Loucy (cell line): ENCODE measurements at regions not wholly inside any gene's neighbourhood (a gene's known extent, or its start where the extent isn't known, plus 50 kb on each side); places are given as distances from the start of the nearest gene placed in this dataset.

ENCODE experiments used
- H2AFZ ChIP-seq: fragments of 200-600 bp; sonication (generic); 2 replicates; pipeline ENCODE4 v1.6.0; 2016; ENCODE audit warnings: antibody characterized with exemption, mild to moderate bottlenecking, low read length, moderate library complexity
- H3F3A ChIP-seq: fragments of 200-600 bp; 2 replicates; pipeline ENCODE4 v1.6.0; 2016; ENCODE audit warnings: antibody characterized with exemption, low read depth, mild to moderate bottlenecking
- H3K27me3 ChIP-seq: fragments of 200-600 bp; sonication (generic); 2 replicates; pipeline ENCODE4 v1.6.1; 2014; ENCODE audit warnings: low read length, mild to moderate bottlenecking; ENCODE audit not compliant: insufficient read depth, poor library complexity, severe bottlenecking
- H3K36me3 ChIP-seq: fragments of 200-600 bp; sonication (generic); 2 replicates; pipeline ENCODE4 v1.6.1; 2016; ENCODE audit warnings: low read length; ENCODE audit not compliant: insufficient read depth
- H3K4me1 ChIP-seq: fragments of 200-600 bp; sonication (generic); 2 replicates; pipeline ENCODE4 v1.5.1; 2014; ENCODE audit warnings: low read length, mild to moderate bottlenecking; ENCODE audit not compliant: insufficient read depth, poor library complexity, severe bottlenecking
- H3K4me2 ChIP-seq: fragments of 200-600 bp; sonication (generic); 2 replicates; pipeline ENCODE4 v1.6.0; 2014; ENCODE audit warnings: antibody characterized with exemption, low read length, low read depth, mild to moderate bottlenecking; ENCODE audit not compliant: poor library complexity, severe bottlenecking
- H3K4me3 ChIP-seq: fragments of 200-600 bp; sonication (generic); 2 replicates; pipeline ENCODE4 v1.5.1; 2014; ENCODE audit warnings: low read length, mild to moderate bottlenecking, mixed read lengths; ENCODE audit not compliant: poor library complexity, severe bottlenecking
- H3K79me2 ChIP-seq: fragments of 200-600 bp; sonication (generic); 2 replicates; pipeline ENCODE4 v1.6.1; 2014; ENCODE audit warnings: low read length; ENCODE audit not compliant: insufficient read depth
- H3K9ac ChIP-seq: fragments of 200-600 bp; sonication (generic); 2 replicates; pipeline ENCODE4 v1.6.0; 2014; ENCODE audit warnings: mild to moderate bottlenecking, low read depth, low read length, moderate library complexity; ENCODE audit not compliant: poor library complexity, severe bottlenecking
- H3K9me2 ChIP-seq: fragments of 200-600 bp; sonication (generic); replicated peaks from 2 replicates; pipeline ENCODE4 v1.6.1; 2016; ENCODE audit warnings: low read depth, low read length, mixed read lengths
- H3K9me3 ChIP-seq: fragments of 200-600 bp; sonication (generic); 2 replicates; pipeline ENCODE4 v1.6.1; 2014; ENCODE audit warnings: mild to moderate bottlenecking, antibody characterized with exemption, low read length, low read depth; ENCODE audit not compliant: insufficient read depth
- H4K20me1 ChIP-seq: fragments of 200-600 bp; sonication (generic); 2 replicates; pipeline ENCODE4 v1.6.0; 2014; ENCODE audit warnings: antibody characterized with exemption, low read length, mild to moderate bottlenecking; ENCODE audit not compliant: insufficient read depth, poor library complexity, severe bottlenecking
- EZH2phosphoT487 ChIP-seq: fragments of 200-600 bp; IDR thresholded peaks from 2 replicates; pipeline ENCODE4 v1.6.1; 2018; ENCODE audit warnings: antibody characterized with exemption, mild to moderate bottlenecking, moderate library complexity, borderline replicate concordance
- TF ChIP-seq, protein P1 (sequence below): fragments of 200-600 bp; sonication (generic); conservative IDR thresholded peaks from 2 replicates; pipeline ENCODE4 v1.5.1; 2014; ENCODE audit warnings: mild to moderate bottlenecking, antibody characterized with exemption, low read length

DNA sequence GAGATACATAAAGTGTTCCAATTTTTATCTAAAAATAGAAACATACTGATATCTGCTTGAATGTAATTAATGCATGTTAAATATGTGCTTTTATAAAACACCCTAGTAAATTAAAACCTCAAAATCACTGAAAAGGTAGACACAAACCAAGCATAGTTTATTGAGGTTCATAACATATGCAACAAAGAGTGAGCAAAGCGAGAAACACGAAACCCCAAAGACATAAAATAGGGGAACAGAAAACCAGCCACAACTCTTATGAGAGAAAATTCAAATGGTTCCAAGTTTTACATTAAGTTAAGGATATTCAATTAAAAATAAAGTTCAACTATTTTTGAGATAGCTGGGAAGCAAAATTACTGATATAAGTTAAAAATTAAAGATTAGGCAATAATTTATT lies 336.4 kb upstream of the AGA start:
- no peaks in the 10 kb centered on the region for H3K36me3 ChIP-seq
- TF ChIP-seq, protein P1, sequence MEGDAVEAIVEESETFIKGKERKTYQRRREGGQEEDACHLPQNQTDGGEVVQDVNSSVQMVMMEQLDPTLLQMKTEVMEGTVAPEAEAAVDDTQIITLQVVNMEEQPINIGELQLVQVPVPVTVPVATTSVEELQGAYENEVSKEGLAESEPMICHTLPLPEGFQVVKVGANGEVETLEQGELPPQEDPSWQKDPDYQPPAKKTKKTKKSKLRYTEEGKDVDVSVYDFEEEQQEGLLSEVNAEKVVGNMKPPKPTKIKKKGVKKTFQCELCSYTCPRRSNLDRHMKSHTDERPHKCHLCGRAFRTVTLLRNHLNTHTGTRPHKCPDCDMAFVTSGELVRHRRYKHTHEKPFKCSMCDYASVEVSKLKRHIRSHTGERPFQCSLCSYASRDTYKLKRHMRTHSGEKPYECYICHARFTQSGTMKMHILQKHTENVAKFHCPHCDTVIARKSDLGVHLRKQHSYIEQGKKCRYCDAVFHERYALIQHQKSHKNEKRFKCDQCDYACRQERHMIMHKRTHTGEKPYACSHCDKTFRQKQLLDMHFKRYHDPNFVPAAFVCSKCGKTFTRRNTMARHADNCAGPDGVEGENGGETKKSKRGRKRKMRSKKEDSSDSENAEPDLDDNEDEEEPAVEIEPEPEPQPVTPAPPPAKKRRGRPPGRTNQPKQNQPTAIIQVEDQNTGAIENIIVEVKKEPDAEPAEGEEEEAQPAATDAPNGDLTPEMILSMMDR = no peak
- no peak for TF ChIP-seq EZH2phosphoT487
- H3K79me2 ChIP-seq = no peaks in the 10 kb centered on the region
- H3K4me3 ChIP-seq = no peak overlapping the region
- H3K27me3 ChIP-seq = no peaks in the 10 kb centered on the region
- H4K20me1 ChIP-seq = no peaks in the 10 kb centered on the region
- H3K9me2 ChIP-seq = 0 out of 2 replicates have a peak, but pooled peaks cover under 1% of the 10 kb centered on the region
- H2AFZ ChIP-seq = no peak overlapping the region
- no peaks in the 10 kb centered on the region for H3F3A ChIP-seq
- H3K4me1 ChIP-seq = no peaks in the 10 kb centered on the region
- H3K9me3 ChIP-seq = no peaks in the 10 kb centered on the region
- H3K9ac ChIP-seq = no peak overlapping the region
- no peak overlapping the region for H3K4me2 ChIP-seq

DNA sequence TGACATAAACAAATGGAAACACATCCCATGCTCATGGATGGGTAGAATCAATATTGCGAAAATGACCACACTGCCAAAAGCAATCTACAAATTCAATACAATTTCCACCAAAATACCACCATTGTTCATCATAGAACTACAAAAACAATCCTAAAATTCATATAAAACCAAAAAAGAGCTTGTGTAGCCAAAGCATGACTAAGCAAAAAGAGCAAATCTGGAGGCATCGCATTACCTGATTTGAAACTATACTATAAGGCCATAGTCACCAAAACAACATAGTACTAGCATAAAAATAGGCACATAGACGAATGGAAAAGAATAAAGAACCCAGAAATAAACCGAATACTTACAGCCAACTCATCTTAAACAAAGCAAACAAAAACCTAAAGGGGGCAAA lies 342.8 kb upstream of the AGA start:
- Histone ChIP-seq H2AFZ (no peak overlapping the region), H3K9me3 (no peaks in the 10 kb centered on the region), H3K4me1 (no peaks in the 10 kb centered on the region), H3K4me2 (no peak overlapping the region), H3F3A (no peaks in the 10 kb centered on the region), H3K79me2 (no peaks in the 10 kb centered on the region), H3K9ac (no peak overlapping the region), H3K4me3 (no peak overlapping the region), H4K20me1 (no peaks in the 10 kb centered on the region), H3K9me2 (no peaks in the 10 kb centered on the region), H3K27me3 (no peaks in the 10 kb centered on the region), H3K36me3 (no peaks in the 10 kb centered on the region)
- TF ChIP-seq EZH2phosphoT487 = no peak
- TF ChIP-seq, protein P1 = no peak

DNA sequence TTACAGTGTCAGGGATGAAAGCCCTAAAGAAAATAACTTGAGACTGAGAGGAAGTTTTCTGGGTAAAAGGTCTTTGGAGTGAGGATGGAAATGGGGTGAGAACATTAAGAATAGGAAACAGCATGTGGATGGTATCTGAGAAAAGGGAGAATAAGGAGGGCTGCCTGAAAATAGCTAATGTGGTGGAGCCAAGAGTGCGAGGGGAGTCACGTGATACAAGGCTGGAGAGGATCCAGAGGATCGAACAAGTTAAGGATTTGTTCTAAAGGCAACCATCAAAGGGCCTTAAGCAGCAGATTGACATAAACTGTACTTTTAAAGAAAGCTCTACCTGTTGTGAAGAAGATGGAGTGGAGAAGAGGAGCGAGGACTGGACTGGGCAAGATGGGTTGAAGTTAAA lies 347.4 kb upstream of the AGA start:
- Histone ChIP-seq H3K4me3 (no peak overlapping the region), H2AFZ (no peak overlapping the region)
- TF ChIP-seq EZH2phosphoT487 = no peak
- TF ChIP-seq, protein P1 = no peak

More for the DNA sequence above, 347.4 kb upstream of the AGA start:
- no peak overlapping the region for H3K9ac ChIP-seq
- no peaks in the 10 kb centered on the region for H3K9me2 ChIP-seq
- H3K36me3 ChIP-seq = no peaks in the 10 kb centered on the region
- H4K20me1 ChIP-seq = no peaks in the 10 kb centered on the region
- 0 out of 2 replicates have a peak, but pooled peaks cover 2% of the 10 kb centered on the region for H3K9me3 ChIP-seq
- no peak overlapping the region for H3K4me2 ChIP-seq
- H3K4me1 ChIP-seq = no peaks in the 10 kb centered on the region
- H3K79me2 ChIP-seq = no peaks in the 10 kb centered on the region
- no peaks in the 10 kb centered on the region for H3K27me3 ChIP-seq
- H3F3A ChIP-seq = no peaks in the 10 kb centered on the region
